ENCODE measurements at regions not wholly inside any gene's neighbourhood (a gene's known extent, or its start where the extent isn't known, plus 50 kb on each side); places are given as distances from the start of the nearest gene placed in this dataset.
A peak's percentile ranks its signal among the peaks of the same experiment; 100 is the strongest.

DNA sequence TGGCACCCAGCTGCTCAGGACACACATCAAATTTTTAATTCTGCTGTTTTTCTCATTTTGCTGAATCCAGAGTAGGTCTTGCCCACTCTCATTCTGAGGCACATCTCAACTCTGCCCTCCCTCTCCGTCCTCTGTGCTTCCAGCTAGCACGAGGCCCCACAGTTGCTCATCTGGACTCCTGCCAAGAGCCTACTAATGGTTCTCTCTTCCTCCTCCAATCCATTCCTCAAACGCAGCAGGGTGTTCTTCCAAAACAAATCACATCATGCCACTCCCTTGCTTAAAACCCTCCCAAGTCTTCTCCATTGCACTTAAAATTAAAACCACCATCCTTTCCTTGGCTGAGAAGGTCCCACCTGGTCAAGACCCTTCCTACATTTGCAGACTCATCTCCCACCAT lies 49.8 kb upstream of the SCAF4 start:
- Histone ChIP-seq H3K36me3 (ENCODE audit: control insufficient read depth in 2 of 2, insufficient read depth in 1 of 2, low read length in 2 of 2) (no peaks in the 10 kb centered on the region), H3K4me1 (ENCODE audit: control insufficient read depth, insufficient read depth, low read length) (peaks cover 9% of the 10 kb centered on the region), H3K9me3 (ENCODE audit: control insufficient read depth, insufficient read depth, low read depth, low read length) (no peaks in the 10 kb centered on the region), H3K4me3 (ENCODE audit: low read depth, low read length) (no peak overlapping the region), H3K27ac (ENCODE audit: extremely low read depth, low read depth, low read length) (no peak overlapping the region)
- CTCF ChIA-PET = interaction anchor here (1.1 to 2.8 kb wide), 7 partner anchors 44 to 480 kb away, joined by 3 to 27 read pairs (median 4); no protein-coding TSS in a partner anchor
- POLR2A ChIA-PET = no interaction called here
- TF ChIP-seq ZSCAN23 (tag by site-specific recombination; IDR thresholded peaks at IDR 0.05) (peak; percentile 64; the same call in 1 of the 2 replicates), ZNF169 (tag by site-specific recombination; IDR thresholded peaks at IDR 0.05) (no peak), ZNF24 (tag by site-specific recombination; IDR thresholded peaks at IDR 0.05) (0 out of 2 replicates have a peak, but pooled peaks have one; percentile 25), ZNF596 (tag by site-specific recombination; IDR thresholded peaks at IDR 0.05) (no peak), ZNF433 (tag by site-specific recombination; IDR thresholded peaks at IDR 0.05; ENCODE audit: low read depth) (no peak), FEZF1 (tag by site-specific recombination; IDR thresholded peaks at IDR 0.05) (peak; percentile 39; the same call in 1 of the 2 replicates), ZNF398 (tag by site-specific recombination; IDR thresholded peaks at IDR 0.05) (peak; percentile 83), GLIS1 (tag by site-specific recombination; IDR thresholded peaks at IDR 0.05) (peak; percentile 50), KLF1 (tag by site-specific recombination; IDR thresholded peaks at IDR 0.05) (0 out of 2 replicates have a peak, but pooled peaks have one; percentile 45), SP7 (tag by site-specific recombination; IDR thresholded peaks at IDR 0.05) (peak; percentile 26; the same call in 1 of the 2 replicates), ZBTB17 (tag by site-specific recombination; IDR thresholded peaks at IDR 0.05) (peak; percentile 89), ZBTB21 (tag by site-specific recombination; IDR thresholded peaks at IDR 0.05) (peak; percentile 24; the same call in 1 of the 2 replicates), ZNF146 (tag by site-specific recombination; IDR thresholded peaks at IDR 0.05) (no peak), ZFP3 (tag by site-specific recombination; IDR thresholded peaks at IDR 0.05; ENCODE audit: low read depth) (no peak), ZNF510 (tag by site-specific recombination; IDR thresholded peaks at IDR 0.05; ENCODE audit: insufficient replicate concordance) (no peak), ZNF701 (tag by site-specific recombination; IDR thresholded peaks at IDR 0.05) (peak; percentile 71; the same call in 1 of the 2 replicates), ZIC2 (tag by site-specific recombination; IDR thresholded peaks at IDR 0.05) (peak; percentile 78), WT1 (tag by site-specific recombination; IDR thresholded peaks at IDR 0.05) (peak; percentile 92), ZNF791 (tag by site-specific recombination; IDR thresholded peaks at IDR 0.05) (no peak)
- TF ChIP-seq, protein P1, sequence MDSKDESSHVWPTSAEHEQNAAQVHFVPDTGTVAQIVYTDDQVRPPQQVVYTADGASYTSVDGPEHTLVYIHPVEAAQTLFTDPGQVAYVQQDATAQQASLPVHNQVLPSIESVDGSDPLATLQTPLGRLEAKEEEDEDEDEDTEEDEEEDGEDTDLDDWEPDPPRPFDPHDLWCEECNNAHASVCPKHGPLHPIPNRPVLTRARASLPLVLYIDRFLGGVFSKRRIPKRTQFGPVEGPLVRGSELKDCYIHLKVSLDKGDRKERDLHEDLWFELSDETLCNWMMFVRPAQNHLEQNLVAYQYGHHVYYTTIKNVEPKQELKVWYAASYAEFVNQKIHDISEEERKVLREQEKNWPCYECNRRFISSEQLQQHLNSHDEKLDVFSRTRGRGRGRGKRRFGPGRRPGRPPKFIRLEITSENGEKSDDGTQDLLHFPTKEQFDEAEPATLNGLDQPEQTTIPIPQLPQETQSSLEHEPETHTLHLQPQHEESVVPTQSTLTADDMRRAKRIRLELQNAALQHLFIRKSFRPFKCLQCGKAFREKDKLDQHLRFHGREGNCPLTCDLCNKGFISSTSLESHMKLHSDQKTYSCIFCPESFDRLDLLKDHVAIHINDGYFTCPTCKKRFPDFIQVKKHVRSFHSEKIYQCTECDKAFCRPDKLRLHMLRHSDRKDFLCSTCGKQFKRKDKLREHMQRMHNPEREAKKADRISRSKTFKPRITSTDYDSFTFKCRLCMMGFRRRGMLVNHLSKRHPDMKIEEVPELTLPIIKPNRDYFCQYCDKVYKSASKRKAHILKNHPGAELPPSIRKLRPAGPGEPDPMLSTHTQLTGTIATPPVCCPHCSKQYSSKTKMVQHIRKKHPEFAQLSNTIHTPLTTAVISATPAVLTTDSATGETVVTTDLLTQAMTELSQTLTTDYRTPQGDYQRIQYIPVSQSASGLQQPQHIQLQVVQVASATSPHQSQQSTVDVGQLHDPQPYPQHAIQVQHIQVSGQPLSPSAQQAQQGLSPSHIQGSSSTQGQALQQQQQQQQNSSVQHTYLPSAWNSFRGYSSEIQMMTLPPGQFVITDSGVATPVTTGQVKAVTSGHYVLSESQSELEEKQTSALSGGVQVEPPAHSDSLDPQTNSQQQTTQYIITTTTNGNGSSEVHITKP (tag by site-specific recombination; IDR thresholded peaks at IDR 0.05) = peak; percentile 54; the same call in 1 of the 2 replicates
- TF ChIP-seq, protein P2, sequence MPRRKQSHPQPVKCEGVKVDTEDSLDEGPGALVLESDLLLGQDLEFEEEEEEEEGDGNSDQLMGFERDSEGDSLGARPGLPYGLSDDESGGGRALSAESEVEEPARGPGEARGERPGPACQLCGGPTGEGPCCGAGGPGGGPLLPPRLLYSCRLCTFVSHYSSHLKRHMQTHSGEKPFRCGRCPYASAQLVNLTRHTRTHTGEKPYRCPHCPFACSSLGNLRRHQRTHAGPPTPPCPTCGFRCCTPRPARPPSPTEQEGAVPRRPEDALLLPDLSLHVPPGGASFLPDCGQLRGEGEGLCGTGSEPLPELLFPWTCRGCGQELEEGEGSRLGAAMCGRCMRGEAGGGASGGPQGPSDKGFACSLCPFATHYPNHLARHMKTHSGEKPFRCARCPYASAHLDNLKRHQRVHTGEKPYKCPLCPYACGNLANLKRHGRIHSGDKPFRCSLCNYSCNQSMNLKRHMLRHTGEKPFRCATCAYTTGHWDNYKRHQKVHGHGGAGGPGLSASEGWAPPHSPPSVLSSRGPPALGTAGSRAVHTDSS (tag by site-specific recombination; IDR thresholded peaks at IDR 0.05) = peak; percentile 58; the same call in 1 of the 2 replicates
- TF ChIP-seq, protein P3, sequence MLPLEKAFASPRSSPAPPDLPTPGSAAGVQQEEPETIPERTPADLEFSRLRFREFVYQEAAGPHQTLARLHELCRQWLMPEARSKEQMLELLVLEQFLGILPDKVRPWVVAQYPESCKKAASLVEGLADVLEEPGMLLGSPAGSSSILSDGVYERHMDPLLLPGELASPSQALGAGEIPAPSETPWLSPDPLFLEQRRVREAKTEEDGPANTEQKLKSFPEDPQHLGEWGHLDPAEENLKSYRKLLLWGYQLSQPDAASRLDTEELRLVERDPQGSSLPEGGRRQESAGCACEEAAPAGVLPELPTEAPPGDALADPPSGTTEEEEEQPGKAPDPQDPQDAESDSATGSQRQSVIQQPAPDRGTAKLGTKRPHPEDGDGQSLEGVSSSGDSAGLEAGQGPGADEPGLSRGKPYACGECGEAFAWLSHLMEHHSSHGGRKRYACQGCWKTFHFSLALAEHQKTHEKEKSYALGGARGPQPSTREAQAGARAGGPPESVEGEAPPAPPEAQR (tag by site-specific recombination; IDR thresholded peaks at IDR 0.05) = no peak
- TF ChIP-seq, protein P4, sequence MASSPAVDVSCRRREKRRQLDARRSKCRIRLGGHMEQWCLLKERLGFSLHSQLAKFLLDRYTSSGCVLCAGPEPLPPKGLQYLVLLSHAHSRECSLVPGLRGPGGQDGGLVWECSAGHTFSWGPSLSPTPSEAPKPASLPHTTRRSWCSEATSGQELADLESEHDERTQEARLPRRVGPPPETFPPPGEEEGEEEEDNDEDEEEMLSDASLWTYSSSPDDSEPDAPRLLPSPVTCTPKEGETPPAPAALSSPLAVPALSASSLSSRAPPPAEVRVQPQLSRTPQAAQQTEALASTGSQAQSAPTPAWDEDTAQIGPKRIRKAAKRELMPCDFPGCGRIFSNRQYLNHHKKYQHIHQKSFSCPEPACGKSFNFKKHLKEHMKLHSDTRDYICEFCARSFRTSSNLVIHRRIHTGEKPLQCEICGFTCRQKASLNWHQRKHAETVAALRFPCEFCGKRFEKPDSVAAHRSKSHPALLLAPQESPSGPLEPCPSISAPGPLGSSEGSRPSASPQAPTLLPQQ (tag by site-specific recombination; IDR thresholded peaks at IDR 0.05) = peak; percentile 92
- TF ChIP-seq, protein P5, sequence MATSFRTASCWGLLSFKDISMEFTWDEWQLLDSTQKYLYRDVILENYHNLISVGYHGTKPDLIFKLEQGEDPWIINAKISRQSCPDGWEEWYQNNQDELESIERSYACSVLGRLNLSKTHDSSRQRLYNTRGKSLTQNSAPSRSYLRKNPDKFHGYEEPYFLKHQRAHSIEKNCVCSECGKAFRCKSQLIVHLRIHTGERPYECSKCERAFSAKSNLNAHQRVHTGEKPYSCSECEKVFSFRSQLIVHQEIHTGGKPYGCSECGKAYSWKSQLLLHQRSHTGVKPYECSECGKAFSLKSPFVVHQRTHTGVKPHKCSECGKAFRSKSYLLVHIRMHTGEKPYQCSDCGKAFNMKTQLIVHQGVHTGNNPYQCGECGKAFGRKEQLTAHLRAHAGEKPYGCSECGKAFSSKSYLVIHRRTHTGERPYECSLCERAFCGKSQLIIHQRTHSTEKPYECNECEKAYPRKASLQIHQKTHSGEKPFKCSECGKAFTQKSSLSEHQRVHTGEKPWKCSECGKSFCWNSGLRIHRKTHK (tag by site-specific recombination; IDR thresholded peaks at IDR 0.05) = no peak
- TF ChIP-seq, protein P6, sequence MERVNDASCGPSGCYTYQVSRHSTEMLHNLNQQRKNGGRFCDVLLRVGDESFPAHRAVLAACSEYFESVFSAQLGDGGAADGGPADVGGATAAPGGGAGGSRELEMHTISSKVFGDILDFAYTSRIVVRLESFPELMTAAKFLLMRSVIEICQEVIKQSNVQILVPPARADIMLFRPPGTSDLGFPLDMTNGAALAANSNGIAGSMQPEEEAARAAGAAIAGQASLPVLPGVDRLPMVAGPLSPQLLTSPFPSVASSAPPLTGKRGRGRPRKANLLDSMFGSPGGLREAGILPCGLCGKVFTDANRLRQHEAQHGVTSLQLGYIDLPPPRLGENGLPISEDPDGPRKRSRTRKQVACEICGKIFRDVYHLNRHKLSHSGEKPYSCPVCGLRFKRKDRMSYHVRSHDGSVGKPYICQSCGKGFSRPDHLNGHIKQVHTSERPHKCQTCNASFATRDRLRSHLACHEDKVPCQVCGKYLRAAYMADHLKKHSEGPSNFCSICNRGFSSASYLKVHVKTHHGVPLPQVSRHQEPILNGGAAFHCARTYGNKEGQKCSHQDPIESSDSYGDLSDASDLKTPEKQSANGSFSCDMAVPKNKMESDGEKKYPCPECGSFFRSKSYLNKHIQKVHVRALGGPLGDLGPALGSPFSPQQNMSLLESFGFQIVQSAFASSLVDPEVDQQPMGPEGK (tag by site-specific recombination; IDR thresholded peaks at IDR 0.05) = peak; percentile 56; the same call in 1 of the 2 replicates
